Thyroid gland (tissue), 4 donors: ENCODE measurements at regions not wholly inside any gene's neighbourhood (a gene's known extent, or its start where the extent isn't known, plus 50 kb on each side); places are given as distances from the start of the nearest gene placed in this dataset.

Source experiments
- DNase-seq, 2 donors: peaks; one replicate each; pipeline ENCODE4 v3.0.0-alpha.2; 2019
- H3K27ac ChIP-seq, 3 donors: fragments of 200-600 bp; sonication (generic); 1 replicate in 2 of 3; 2 replicates in 1 of 3; pipeline ENCODE4 v1.5.1; 2016 to 2019; ENCODE audit warnings: mild to moderate bottlenecking in 1 of 3, moderate library complexity in 1 of 3
- H3K27me3 ChIP-seq: fragments of 200-600 bp; sonication (generic); one replicate; pipeline ENCODE4 v1.5.1; 2019
- H3K36me3 ChIP-seq, 2 donors: fragments of 200-600 bp; sonication (generic); one replicate each; pipeline ENCODE4 v1.5.1; 2016 to 2019
- H3K4me1 ChIP-seq, 2 donors: fragments of 200-600 bp; sonication (generic); one replicate each; pipeline ENCODE4 v1.5.1; 2017 to 2019
- H3K4me3 ChIP-seq, 3 donors: fragments of 200-600 bp; sonication (generic); replicated peaks in 1 of 3; 1 replicate in 2 of 3; 2 replicates in 1 of 3; pipeline ENCODE4 v1.5.1; 2016; ENCODE audit warnings: mild to moderate bottlenecking in 1 of 3
- H3K9me3 ChIP-seq: fragments of 200-600 bp; sonication (generic); one replicate; pipeline ENCODE4 v1.5.1; 2017
- CTCF ChIP-seq, 6 experiments: fragments of 200-600 bp in 3 of 6; fragments of 450-650 bp in 3 of 6; sonication (generic) in 3 of 6; IDR thresholded peaks; one replicate each; pipeline ENCODE4 v1.5.1; 2016 to 2019; ENCODE audit warnings: antibody characterized with exemption in 6 of 6, mild to moderate bottlenecking in 2 of 6, inconsistent platforms in 1 of 6, moderate library complexity in 1 of 6
- POLR2A ChIP-seq, 2 donors: fragments of 450-650 bp; IDR thresholded peaks; one replicate each; pipeline ENCODE4 v1.6.1; 2017; ENCODE audit warnings: antibody characterized with exemption in 2 of 2, mild to moderate bottlenecking in 2 of 2, moderate library complexity in 1 of 2
- WGBS, 2 donors: methylation state at CpG; one replicate each; pipeline ENCODE4 v1.1.5; 2017; 5-methylcytosine and 5-hydroxymethylcytosine counted together
- intact Hi-C: fragments of 100-400 bp; cut with DNase I; formaldehyde crosslinking; loops from one replicate; pipeline ENCODE4 v1.15.1; 2023

GRCh38 chr12:100718187-100718586 lies 76.4 kb upstream of the ANO4 start:
- WGBS, 2 donors, result 21 to 26% methylated on average over 5 of the region's 5 CpGs
- intact Hi-C loops, result no loop called here
- H3K9me3 ChIP-seq, result no peaks in the 10 kb centered on the region
- H3K27ac ChIP-seq, result no peak overlapping the region
- DNase-seq, result no peak
- H3K4me1 ChIP-seq, result peaks cover 0 to 4% of the 10 kb centered on the region in 2 donors
- no peak overlapping the region for H3K4me3 ChIP-seq
- TF ChIP-seq CTCF (IDR thresholded peaks at IDR 0.05) (no peak), POLR2A (IDR thresholded peaks at IDR 0.05) (no peak)
- H3K36me3 ChIP-seq, result no peaks in the 10 kb centered on the region
- no peaks in the 10 kb centered on the region for H3K27me3 ChIP-seq

GRCh38 chr12:100720016-100720654 lies 74.4 kb upstream of the ANO4 start:
- intact Hi-C loops, result no loop called here
- TF ChIP-seq CTCF (IDR thresholded peaks at IDR 0.05), result no peak
- no peak for TF ChIP-seq POLR2A (IDR thresholded peaks at IDR 0.05)
- Histone ChIP-seq H3K27ac (no peak overlapping the region), H3K27me3 (no peaks in the 10 kb centered on the region), H3K36me3 (no peaks in the 10 kb centered on the region), H3K4me1 (peaks cover 0 to 4% of the 10 kb centered on the region in 2 donors), H3K9me3 (no peaks in the 10 kb centered on the region), H3K4me3 (no peak overlapping the region)
- no peak for DNase-seq
- WGBS, 2 donors, result 80 to 83% methylated on average over 4 of the region's 4 CpGs

- peaks cover 0 to 4% of the 10 kb centered on the region in 2 donors for H3K4me1 ChIP-seq
- TF ChIP-seq CTCF (IDR thresholded peaks at IDR 0.05) (no peak), POLR2A (IDR thresholded peaks at IDR 0.05) (no peak)
- H3K36me3 ChIP-seq, result no peaks in the 10 kb centered on the region
- H3K9me3 ChIP-seq, result no peaks in the 10 kb centered on the region
- intact Hi-C loops, result no loop called here
- H3K4me3 ChIP-seq, result no peak overlapping the region
- DNase-seq, result no peak
- WGBS, 2 donors, result 73 to 77% methylated on average over 2 of the region's 2 CpGs
- no peak overlapping the region for H3K27ac ChIP-seq
- H3K27me3 ChIP-seq, result no peaks in the 10 kb centered on the region
Measured at GRCh38 chr12:100721169-100721568, 73.4 kb upstream of the ANO4 start.

- Histone ChIP-seq H3K36me3 (no peaks in the 10 kb centered on the region), H3K27me3 (no peaks in the 10 kb centered on the region), H3K4me3 (no peak overlapping the region), H3K27ac (no peak overlapping the region), H3K9me3 (no peaks in the 10 kb centered on the region), H3K4me1 (no peaks in the 10 kb centered on the region)
- WGBS, 2 donors, result 41 to 54% methylated on average over 3 of the region's 3 CpGs
- no peak for DNase-seq
- intact Hi-C loops, result no loop called here
- no peak for TF ChIP-seq CTCF (IDR thresholded peaks at IDR 0.05)
- no peak for TF ChIP-seq POLR2A (IDR thresholded peaks at IDR 0.05)
Measured at GRCh38 chr12:100724071-100724470, 70.5 kb upstream of the ANO4 start.

- no peak for TF ChIP-seq POLR2A (IDR thresholded peaks at IDR 0.05)
- TF ChIP-seq CTCF (IDR thresholded peaks at IDR 0.05), result peak in 4 of 6 experiments; percentile 24 to 48 (median 35)
- Histone ChIP-seq H3K27me3 (no peaks in the 10 kb centered on the region), H3K9me3 (no peaks in the 10 kb centered on the region), H3K36me3 (no peaks in the 10 kb centered on the region), H3K4me1 (no peaks in the 10 kb centered on the region), H3K4me3 (no peak overlapping the region), H3K27ac (no peak overlapping the region)
- intact Hi-C loops, result no loop called here
- 40 to 42% methylated on average over 5 of the region's 5 CpGs for WGBS, 2 donors
- no peak for DNase-seq
Measured at GRCh38 chr12:100733817-100734593, 60.6 kb upstream of the ANO4 start.
